Colonic mucosa (tissue), 4 donors: ENCODE measurements at regions not wholly inside any gene's neighbourhood (a gene's known extent, or its start where the extent isn't known, plus 50 kb on each side); places are given as distances from the start of the nearest gene placed in this dataset.

ENCODE experiments used
- DNase-seq: peaks from one replicate; pipeline ENCODE4 v3.0.0-alpha.2; 2020
- H3K27ac ChIP-seq: fragments of 200-600 bp; one replicate; pipeline ENCODE4 v1.8.0; 2021
- H3K27me3 ChIP-seq: fragments of 200-600 bp; one replicate; pipeline ENCODE4 v1.8.0; 2021
- H3K36me3 ChIP-seq: fragments of 200-600 bp; one replicate; pipeline ENCODE4 v1.8.0; 2021
- H3K4me1 ChIP-seq: fragments of 200-600 bp; one replicate; pipeline ENCODE4 v1.8.0; 2021; ENCODE audit warnings: mild to moderate bottlenecking
- H3K4me3 ChIP-seq: fragments of 200-600 bp; one replicate; pipeline ENCODE4 v1.8.0; 2021
- H3K9ac ChIP-seq, 2 donors: one replicate each; pipeline ENCODE4 v1.7.0; 2013; ENCODE audit warnings: control low read depth in 2 of 2, low read depth in 2 of 2, low read length in 2 of 2
- H3K9me3 ChIP-seq: fragments of 200-600 bp; one replicate; pipeline ENCODE4 v1.8.0; 2021
- intact Hi-C: fragments of 100-400 bp; cut with DNase I; formaldehyde crosslinking; loops from one replicate; pipeline ENCODE4 v1.14.1; 2022
- TF ChIP-seq, protein P1 (sequence below): fragments of 200-600 bp; IDR thresholded peaks from one replicate; pipeline ENCODE4 v1.8.0; 2022; ENCODE audit warnings: antibody characterized with exemption, mild to moderate bottlenecking
- donor health status: healthy.
- donor health status: DM: no; HTN: no; CAD: no.
- donor health status: DM: no; HTN: no; CAD: no.

DNA sequence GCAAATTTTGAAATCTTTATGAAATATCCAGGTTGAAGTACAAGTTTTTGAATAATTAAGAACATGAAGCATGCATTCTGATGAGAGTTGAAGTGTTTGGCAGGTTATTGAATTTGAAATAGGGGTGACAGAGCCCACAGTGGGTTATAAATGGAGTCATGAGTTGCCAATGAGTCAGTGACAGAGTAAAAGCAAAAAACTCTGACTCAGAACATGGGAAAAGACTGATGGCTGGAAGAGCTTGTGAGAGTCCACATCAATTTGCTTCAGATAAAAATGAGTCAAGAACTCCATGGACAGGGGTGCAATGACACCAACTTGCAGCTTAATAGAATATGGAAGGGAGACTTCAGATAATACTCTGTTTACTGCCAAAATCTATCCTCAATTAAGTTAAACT, 105.3 kb downstream of the SLC6A15 start:
- TF ChIP-seq, protein P1, sequence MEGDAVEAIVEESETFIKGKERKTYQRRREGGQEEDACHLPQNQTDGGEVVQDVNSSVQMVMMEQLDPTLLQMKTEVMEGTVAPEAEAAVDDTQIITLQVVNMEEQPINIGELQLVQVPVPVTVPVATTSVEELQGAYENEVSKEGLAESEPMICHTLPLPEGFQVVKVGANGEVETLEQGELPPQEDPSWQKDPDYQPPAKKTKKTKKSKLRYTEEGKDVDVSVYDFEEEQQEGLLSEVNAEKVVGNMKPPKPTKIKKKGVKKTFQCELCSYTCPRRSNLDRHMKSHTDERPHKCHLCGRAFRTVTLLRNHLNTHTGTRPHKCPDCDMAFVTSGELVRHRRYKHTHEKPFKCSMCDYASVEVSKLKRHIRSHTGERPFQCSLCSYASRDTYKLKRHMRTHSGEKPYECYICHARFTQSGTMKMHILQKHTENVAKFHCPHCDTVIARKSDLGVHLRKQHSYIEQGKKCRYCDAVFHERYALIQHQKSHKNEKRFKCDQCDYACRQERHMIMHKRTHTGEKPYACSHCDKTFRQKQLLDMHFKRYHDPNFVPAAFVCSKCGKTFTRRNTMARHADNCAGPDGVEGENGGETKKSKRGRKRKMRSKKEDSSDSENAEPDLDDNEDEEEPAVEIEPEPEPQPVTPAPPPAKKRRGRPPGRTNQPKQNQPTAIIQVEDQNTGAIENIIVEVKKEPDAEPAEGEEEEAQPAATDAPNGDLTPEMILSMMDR, result no peak
- Histone ChIP-seq H3K9me3 (no peaks in the 10 kb centered on the region), H3K27me3 (no peaks in the 10 kb centered on the region), H3K4me1 (no peaks in the 10 kb centered on the region), H3K36me3 (no peaks in the 10 kb centered on the region), H3K9ac (no peak overlapping the region), H3K27ac (no peak overlapping the region), H3K4me3 (no peak overlapping the region)
- DNase-seq, result no peak
- intact Hi-C loops, result no loop called here

DNA sequence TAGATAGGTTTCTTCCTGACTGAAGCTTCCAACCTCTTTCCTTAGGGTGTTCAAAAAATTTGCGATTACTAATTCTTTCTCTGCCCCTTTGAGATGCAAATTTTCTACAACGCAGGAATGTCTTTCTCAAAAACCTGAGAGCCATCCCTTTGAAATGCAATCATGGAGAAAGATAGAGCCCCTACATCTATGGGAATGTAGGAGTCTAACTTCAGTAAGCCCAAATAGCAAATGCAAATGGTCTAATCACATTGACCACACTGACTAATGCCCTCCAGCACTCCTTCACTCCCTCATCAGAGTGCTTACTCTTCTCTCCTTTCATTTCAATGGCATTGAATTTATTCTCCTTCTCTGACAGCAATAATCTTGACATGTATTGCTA, 107.1 kb downstream of the SLC6A15 start:
- intact Hi-C loops, result no loop called here
- H3K4me1 ChIP-seq, result no peaks in the 10 kb centered on the region
- no peak overlapping the region for H3K27ac ChIP-seq
- no peaks in the 10 kb centered on the region for H3K9me3 ChIP-seq
- no peak for DNase-seq
- H3K27me3 ChIP-seq, result no peaks in the 10 kb centered on the region
- H3K4me3 ChIP-seq, result no peak overlapping the region
- H3K36me3 ChIP-seq, result no peaks in the 10 kb centered on the region
- TF ChIP-seq, protein P1, result no peak
- H3K9ac ChIP-seq, result no peak overlapping the region

DNA sequence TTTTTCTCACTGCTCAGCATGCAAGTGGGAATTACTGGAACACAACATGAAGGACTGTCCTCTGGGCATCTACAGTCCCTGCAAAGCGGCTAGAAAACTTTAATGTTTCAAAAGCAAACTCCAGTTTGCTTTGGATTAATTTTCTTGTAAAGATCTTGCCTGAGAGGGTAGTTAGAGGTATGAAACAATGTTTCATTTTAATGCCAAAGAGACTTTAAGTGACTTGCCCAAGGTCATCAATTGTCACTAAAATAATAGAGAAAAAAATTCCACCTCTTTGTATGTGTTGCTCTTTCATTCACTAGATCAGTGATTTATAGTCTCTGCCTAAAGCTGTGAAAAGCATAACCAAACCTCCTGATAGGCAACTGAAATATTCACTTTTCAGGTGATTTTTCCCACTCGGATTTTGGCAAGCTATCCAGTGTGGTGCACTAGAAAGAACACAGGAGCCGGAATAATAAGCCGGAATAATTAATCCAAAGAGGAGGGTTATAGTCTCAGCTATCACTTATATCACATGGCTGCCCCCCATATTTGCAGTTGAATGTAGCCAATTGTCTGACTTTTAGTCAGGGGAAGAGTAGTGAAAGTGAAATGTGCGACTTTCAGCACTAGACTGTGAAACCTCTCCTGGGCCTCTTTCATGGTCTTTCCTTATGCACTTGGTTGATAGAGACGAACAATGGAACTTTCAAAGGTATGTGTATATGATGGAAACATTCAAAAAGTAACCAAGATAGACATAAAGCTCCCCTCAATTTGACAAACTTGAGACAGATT, 107.7 kb downstream of the SLC6A15 start:
- Histone ChIP-seq H3K9ac (no peak overlapping the region), H3K36me3 (no peaks in the 10 kb centered on the region), H3K4me1 (no peaks in the 10 kb centered on the region), H3K9me3 (no peaks in the 10 kb centered on the region), H3K27me3 (no peaks in the 10 kb centered on the region), H3K4me3 (no peak overlapping the region), H3K27ac (no peak overlapping the region)
- TF ChIP-seq, protein P1, result no peak
- no peak for DNase-seq
- intact Hi-C loops, result no loop called here

DNA sequence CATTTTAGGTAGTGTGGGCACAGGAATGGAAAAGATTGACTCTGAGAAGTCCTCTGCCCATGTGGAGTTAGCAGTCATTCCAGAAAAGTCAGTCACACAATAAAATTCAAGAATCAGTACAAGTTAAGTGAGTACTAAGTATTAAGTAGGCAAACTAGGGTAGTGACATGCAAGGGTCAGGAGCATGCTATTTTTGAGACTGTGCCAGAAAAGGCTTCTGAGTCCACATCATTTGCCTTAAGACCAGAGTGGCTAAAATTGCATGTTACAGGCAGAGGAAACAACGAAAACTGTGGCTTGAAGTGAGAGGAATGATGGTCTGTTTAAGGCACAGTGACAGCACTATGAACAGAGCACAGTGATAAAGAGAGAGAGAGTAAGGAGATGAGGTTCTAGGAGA, 108.9 kb downstream of the SLC6A15 start:
- Histone ChIP-seq H3K9ac (no peak overlapping the region), H3K27me3 (no peaks in the 10 kb centered on the region), H3K36me3 (no peaks in the 10 kb centered on the region), H3K27ac (no peak overlapping the region), H3K9me3 (no peaks in the 10 kb centered on the region), H3K4me1 (no peaks in the 10 kb centered on the region), H3K4me3 (no peak overlapping the region)
- intact Hi-C loops, result no loop called here
- TF ChIP-seq, protein P1, result no peak
- no peak for DNase-seq

DNA sequence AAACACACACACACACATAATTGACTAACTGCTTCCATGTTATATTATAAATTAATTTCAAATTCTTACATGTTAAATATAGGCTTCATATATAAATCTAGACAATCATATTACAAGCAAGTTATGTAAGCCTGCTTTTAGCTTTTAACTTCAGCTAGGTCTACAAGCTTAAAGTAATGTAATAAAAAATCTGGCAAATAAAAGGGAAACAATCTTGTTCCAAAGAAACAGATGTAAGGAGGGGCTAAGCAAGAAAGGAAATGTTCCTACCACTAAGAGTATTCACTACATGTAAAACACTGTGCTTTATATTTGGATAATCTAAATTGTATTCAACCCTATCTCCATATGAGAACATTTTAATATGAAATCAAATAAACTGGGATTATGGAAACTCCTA, 110.4 kb downstream of the SLC6A15 start:
- Histone ChIP-seq H3K4me3 (no peak overlapping the region), H3K9ac (no peak overlapping the region), H3K4me1 (no peaks in the 10 kb centered on the region), H3K27me3 (no peaks in the 10 kb centered on the region), H3K9me3 (no peaks in the 10 kb centered on the region), H3K27ac (no peak overlapping the region), H3K36me3 (no peaks in the 10 kb centered on the region)
- DNase-seq, result no peak
- TF ChIP-seq, protein P1, result no peak
- intact Hi-C loops, result no loop called here
